ENCODE measurements at regions not wholly inside any gene's neighbourhood (a gene's known extent, or its start where the extent isn't known, plus 50 kb on each side); places are given as distances from the start of the nearest gene placed in this dataset.

- Histone ChIP-seq H3K79me2 (ENCODE audit: insufficient read depth, low read length) (no peaks in the 10 kb centered on the region), H3K36me3 (ENCODE audit: insufficient read depth, low read length) (no peaks in the 10 kb centered on the region), H2AFZ (ENCODE audit: low read length) (no peak overlapping the region), H3K4me2 (ENCODE audit: low read depth, low read length, poor library complexity, severe bottlenecking) (no peak overlapping the region), H3F3A (ENCODE audit: low read depth) (no peaks in the 10 kb centered on the region), H3K4me1 (ENCODE audit: insufficient read depth, low read length, poor library complexity, severe bottlenecking) (no peaks in the 10 kb centered on the region), H3K4me3 (ENCODE audit: low read length, poor library complexity, severe bottlenecking) (no peak overlapping the region), H3K27me3 (ENCODE audit: insufficient read depth, low read length, poor library complexity, severe bottlenecking) (no peaks in the 10 kb centered on the region), H4K20me1 (ENCODE audit: insufficient read depth, low read length, poor library complexity, severe bottlenecking) (no peaks in the 10 kb centered on the region), H3K9me3 (ENCODE audit: insufficient read depth, low read depth, low read length) (no peaks in the 10 kb centered on the region), H3K9me2 (replicated peaks; ENCODE audit: low read depth, low read length) (no peaks in the 10 kb centered on the region), H3K9ac (ENCODE audit: low read depth, low read length, poor library complexity, severe bottlenecking) (no peak overlapping the region)
- TF ChIP-seq, protein P1, sequence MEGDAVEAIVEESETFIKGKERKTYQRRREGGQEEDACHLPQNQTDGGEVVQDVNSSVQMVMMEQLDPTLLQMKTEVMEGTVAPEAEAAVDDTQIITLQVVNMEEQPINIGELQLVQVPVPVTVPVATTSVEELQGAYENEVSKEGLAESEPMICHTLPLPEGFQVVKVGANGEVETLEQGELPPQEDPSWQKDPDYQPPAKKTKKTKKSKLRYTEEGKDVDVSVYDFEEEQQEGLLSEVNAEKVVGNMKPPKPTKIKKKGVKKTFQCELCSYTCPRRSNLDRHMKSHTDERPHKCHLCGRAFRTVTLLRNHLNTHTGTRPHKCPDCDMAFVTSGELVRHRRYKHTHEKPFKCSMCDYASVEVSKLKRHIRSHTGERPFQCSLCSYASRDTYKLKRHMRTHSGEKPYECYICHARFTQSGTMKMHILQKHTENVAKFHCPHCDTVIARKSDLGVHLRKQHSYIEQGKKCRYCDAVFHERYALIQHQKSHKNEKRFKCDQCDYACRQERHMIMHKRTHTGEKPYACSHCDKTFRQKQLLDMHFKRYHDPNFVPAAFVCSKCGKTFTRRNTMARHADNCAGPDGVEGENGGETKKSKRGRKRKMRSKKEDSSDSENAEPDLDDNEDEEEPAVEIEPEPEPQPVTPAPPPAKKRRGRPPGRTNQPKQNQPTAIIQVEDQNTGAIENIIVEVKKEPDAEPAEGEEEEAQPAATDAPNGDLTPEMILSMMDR (conservative IDR thresholded peaks at IDR 0.05; ENCODE audit: low read length) = no peak
- TF ChIP-seq EZH2phosphoT487 (IDR thresholded peaks at IDR 0.05; ENCODE audit: borderline replicate concordance) = no peak
These were observed 52.5 kb upstream of the ARL8B start for GRCh38 chr3:5069627-5070026.

DNA sequence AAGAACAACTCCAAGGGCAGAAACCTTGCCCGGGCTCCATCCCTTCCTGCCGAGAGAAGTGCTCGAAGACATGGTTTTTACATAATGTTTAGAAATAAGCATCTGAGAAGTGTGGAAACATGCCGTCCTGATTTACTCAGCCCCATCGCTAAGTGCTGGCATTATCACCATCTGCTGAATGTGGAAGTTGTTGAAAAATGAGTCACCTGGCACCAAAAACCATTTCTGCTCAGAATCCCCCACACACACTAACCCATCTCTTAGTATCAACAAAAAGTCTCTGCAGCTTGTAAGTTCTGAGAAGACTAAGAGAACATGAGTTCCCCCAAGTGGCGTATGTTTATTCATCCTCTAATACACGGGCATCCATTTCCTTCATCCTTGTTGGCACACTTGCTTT is 51.0 kb upstream of the ARL8B start:
- Histone ChIP-seq H3K4me1 (ENCODE audit: insufficient read depth, low read length, poor library complexity, severe bottlenecking) (no peaks in the 10 kb centered on the region), H3K79me2 (ENCODE audit: insufficient read depth, low read length) (no peaks in the 10 kb centered on the region), H3K9me3 (ENCODE audit: insufficient read depth, low read depth, low read length) (no peaks in the 10 kb centered on the region), H3F3A (ENCODE audit: low read depth) (no peaks in the 10 kb centered on the region), H4K20me1 (ENCODE audit: insufficient read depth, low read length, poor library complexity, severe bottlenecking) (no peaks in the 10 kb centered on the region), H3K9ac (ENCODE audit: low read depth, low read length, poor library complexity, severe bottlenecking) (no peak overlapping the region), H3K4me3 (ENCODE audit: low read length, poor library complexity, severe bottlenecking) (no peak overlapping the region), H3K36me3 (ENCODE audit: insufficient read depth, low read length) (no peaks in the 10 kb centered on the region), H2AFZ (ENCODE audit: low read length) (no peak overlapping the region), H3K9me2 (replicated peaks; ENCODE audit: low read depth, low read length) (no peaks in the 10 kb centered on the region), H3K27me3 (ENCODE audit: insufficient read depth, low read length, poor library complexity, severe bottlenecking) (no peaks in the 10 kb centered on the region), H3K4me2 (ENCODE audit: low read depth, low read length, poor library complexity, severe bottlenecking) (no peak overlapping the region)
- TF ChIP-seq, protein P1 (conservative IDR thresholded peaks at IDR 0.05; ENCODE audit: low read length) = no peak
- TF ChIP-seq EZH2phosphoT487 (IDR thresholded peaks at IDR 0.05; ENCODE audit: borderline replicate concordance) = no peak

- Histone ChIP-seq H3K9me2 (replicated peaks; ENCODE audit: low read depth, low read length) (no peaks in the 10 kb centered on the region), H3K79me2 (ENCODE audit: insufficient read depth, low read length) (no peaks in the 10 kb centered on the region), H3K4me3 (ENCODE audit: low read length, poor library complexity, severe bottlenecking) (no peak overlapping the region), H4K20me1 (ENCODE audit: insufficient read depth, low read length, poor library complexity, severe bottlenecking) (no peaks in the 10 kb centered on the region), H3K4me2 (ENCODE audit: low read depth, low read length, poor library complexity, severe bottlenecking) (no peak overlapping the region), H3K36me3 (ENCODE audit: insufficient read depth, low read length) (no peaks in the 10 kb centered on the region), H3K9ac (ENCODE audit: low read depth, low read length, poor library complexity, severe bottlenecking) (no peak overlapping the region), H3K9me3 (ENCODE audit: insufficient read depth, low read depth, low read length) (no peaks in the 10 kb centered on the region), H3K27me3 (ENCODE audit: insufficient read depth, low read length, poor library complexity, severe bottlenecking) (no peaks in the 10 kb centered on the region), H3K4me1 (ENCODE audit: insufficient read depth, low read length, poor library complexity, severe bottlenecking) (no peaks in the 10 kb centered on the region), H2AFZ (ENCODE audit: low read length) (no peak overlapping the region), H3F3A (ENCODE audit: low read depth) (no peaks in the 10 kb centered on the region)
- no peak for TF ChIP-seq EZH2phosphoT487 (IDR thresholded peaks at IDR 0.05; ENCODE audit: borderline replicate concordance)
These were observed 49.8 kb upstream of the ARL8B start for GRCh38 chr3:5072100-5072816.

All from Loucy (cell line).